Fibroblast of skin of abdomen (primary cell): ENCODE measurements at regions not wholly inside any gene's neighbourhood (a gene's known extent, or its start where the extent isn't known, plus 50 kb on each side); places are given as distances from the start of the nearest gene placed in this dataset.

ENCODE experiments used
- DNase-seq: peaks from one replicate; pipeline ENCODE4 v3.0.0-alpha.2; 2013

DNA sequence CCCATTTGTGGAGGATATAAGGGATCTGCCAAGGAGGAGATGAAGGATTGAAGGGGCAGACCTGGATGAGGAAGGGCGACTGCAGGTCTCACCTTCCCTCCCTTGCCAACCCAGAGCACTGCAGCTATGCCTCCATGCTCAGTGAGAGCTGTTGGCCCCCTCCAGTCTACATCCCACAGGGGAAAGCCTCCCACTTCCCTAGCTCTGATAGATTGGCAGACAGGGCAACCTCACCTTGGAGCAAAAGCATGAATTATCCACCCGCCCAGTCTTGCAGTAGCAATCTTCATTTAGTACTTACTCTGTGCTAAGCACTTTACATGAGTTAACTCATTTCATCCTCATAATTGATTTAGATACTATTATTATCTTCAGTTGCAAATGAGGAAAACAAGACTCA lies 70.4 kb upstream of the SMNDC1 start:
- no peak for DNase-seq

- DNase-seq, result no peak
Measured at GRCh38 chr10:110376021-110376766, 71.5 kb upstream of the SMNDC1 start.

- DNase-seq, result no peak
Measured at GRCh38 chr10:110376767-110377160, 72.0 kb upstream of the SMNDC1 start.

GRCh38 chr10:110378006-110378405 lies 73.3 kb upstream of the SMNDC1 start:
- DNase-seq, result no peak

DNA sequence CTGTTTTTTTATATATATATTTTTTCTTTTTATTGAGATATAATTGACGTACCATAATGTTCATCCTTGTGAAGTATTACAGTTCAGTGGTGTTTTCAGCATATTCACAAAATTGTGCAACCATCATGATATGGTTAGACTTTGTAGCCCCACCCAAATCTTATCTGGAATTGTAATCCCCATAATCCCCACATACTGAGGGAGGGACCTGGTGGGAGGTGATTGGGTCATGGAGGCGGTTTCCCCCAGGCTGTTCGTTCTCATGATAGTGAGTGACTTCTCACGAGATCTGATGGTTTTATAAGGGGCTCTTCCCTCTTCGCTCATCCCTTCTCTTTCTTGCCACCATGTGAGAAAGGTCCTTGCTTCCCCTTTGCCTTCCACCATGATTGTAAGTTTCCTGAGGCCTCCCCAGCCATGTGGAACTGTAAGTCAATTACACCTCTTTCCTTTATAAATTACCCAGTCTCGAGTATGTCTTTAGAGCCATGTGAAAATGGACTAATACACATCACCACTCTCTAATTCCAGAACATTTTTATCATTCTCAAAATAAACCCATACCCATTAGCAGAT lies 73.9 kb upstream of the SMNDC1 start:
- DNase-seq, result no peak

GRCh38 chr10:110379831-110380230 lies 75.1 kb upstream of the SMNDC1 start:
- DNase-seq, result no peak

DNA sequence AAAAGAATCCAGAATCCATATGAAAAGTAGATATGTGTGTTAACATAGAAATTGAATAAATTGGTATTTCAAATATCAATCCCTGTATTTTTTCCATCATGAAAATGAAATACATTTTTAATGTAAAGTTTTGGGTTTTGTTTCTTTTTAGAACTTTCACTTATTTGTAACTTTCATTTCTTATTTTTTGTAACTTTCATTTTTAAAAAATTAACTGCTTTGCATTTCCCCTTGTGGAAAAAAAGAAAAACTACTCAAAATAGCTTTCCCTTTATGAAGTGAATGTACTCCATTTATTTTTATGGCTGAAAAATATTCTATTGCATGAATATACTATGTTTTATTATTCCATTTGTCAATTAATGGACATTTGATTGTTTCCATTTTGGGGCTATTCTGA lies 75.6 kb upstream of the SMNDC1 start:
- DNase-seq, result no peak

DNA sequence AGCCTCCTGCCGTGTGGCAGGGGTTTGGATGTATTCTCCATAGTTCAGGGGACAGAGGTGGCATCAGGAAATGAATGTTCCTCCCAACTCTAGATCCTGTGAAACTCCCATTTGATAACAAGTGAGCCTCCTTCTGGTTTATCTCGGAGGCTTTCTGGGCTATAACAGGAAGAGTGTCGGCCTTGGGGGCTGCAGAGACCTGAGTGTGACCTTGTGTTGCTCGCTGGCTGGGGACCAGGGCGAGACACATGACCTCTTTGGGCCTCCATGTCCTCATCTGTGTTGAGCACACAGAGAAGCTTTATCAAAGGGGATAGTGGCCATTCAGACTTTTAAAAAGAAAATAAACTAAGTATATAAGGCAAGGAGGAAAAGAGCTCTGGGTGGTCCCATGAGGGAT lies 78.0 kb upstream of the SMNDC1 start:
- no peak for DNase-seq

DNA sequence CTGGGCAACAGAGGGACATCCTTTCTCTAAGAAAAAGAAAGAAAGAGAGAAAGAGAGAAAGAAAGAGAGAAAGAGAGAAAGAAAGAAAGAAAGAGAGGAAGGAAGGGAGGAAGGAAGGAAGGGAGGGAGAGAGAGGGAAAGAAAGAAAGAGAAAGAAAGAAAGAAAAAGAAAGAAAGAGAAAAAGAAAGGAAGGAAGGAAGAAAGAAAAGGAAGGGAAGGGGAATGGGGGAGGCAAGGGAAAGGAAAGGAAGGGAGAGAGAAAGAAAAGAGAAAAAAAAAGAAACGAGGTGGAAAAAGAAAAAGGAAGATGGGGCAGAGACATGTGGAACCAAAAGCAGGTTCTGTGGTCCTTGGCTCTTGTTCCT lies 82.9 kb upstream of the SMNDC1 start:
- DNase-seq, result no peak

- DNase-seq, result no peak
Measured at GRCh38 chr10:110387983-110388686, 83.4 kb upstream of the SMNDC1 start.

GRCh38 chr10:110388687-110389052 lies 84.0 kb upstream of the SMNDC1 start:
- DNase-seq, result no peak

DNA sequence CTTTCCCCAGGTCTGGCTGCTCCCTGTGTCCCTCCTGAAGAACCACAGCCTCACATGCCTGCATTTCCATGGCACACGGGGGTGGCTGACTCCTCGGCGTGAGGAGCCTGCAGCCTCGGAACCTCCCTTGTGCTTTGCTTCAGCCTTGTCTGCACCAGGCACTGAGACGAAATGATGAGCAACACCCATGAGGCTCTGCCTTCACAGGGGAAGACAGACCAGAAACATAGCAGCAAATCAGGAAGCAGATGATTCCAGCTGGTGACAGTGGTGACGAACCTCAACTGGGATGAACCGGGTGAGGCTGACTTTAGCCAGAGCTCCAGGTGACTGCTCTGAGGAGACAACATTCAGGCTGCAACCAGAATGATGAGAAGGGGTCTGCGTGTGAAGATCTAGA lies 84.5 kb upstream of the SMNDC1 start:
- no peak for DNase-seq

DNA sequence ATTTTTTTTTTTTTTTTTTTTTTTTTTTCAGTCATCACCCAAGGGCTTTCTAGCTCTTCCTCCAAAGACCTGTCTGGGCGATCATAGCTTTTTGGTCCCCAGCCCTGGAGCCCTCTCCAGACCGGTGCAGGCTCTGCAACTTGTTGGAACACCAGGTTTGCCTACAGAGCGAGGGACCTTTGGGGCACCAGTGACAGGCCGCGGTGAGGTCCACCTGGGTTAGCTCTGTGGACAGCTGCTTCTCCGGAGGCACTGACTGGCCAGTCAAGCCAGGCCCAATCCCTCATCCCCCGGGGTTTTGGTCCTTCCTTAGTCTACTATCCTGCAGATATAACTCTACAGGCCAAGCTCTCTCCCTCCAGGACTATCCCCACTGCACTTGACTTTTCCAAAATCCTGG lies 86.8 kb upstream of the SMNDC1 start:
- DNase-seq, result no peak

GRCh38 chr10:110392121-110392520 lies 87.4 kb upstream of the SMNDC1 start:
- DNase-seq, result no peak

DNA sequence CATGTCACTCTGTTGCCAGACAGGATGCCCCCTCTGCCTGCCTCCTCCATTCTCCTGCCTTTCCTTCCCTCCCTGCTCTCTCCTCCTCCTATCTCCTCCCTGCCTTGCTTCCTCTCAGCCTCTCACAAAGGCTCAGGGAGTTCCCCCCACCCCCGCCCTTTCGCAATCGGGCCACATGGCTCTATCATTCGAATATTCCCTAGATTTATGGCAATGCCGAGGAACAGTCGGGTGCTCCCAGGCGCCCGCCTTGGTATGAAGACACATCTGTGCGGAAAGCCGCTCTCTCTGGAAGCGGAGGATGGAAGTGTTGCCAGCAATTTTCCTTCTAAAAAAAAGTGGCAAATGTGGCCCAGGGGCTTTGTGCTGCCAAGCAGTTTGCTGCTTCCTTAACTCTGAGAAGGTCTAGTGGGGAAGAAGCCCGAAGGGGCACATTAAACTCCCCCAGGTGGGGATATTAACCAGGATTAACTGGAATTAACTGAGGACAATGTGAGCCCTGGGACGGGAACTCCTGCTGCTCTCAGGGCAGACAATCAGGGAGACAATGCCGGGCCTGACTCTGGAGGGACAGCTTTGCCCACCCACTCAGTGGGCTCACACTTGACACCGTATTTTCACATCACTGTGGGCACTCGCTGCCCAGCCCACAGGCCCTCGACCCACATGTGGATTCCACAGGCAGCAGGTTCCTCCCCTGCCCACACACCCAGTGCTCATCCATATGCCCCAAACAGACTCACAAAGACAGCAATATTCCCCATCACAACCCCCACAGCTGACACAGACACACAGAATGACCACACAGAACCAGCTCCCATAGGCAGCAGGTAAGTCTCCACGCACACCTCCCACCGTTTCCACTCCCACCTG lies 88.4 kb upstream of the SMNDC1 start:
- DNase-seq, result peak; percentile 89

DNA sequence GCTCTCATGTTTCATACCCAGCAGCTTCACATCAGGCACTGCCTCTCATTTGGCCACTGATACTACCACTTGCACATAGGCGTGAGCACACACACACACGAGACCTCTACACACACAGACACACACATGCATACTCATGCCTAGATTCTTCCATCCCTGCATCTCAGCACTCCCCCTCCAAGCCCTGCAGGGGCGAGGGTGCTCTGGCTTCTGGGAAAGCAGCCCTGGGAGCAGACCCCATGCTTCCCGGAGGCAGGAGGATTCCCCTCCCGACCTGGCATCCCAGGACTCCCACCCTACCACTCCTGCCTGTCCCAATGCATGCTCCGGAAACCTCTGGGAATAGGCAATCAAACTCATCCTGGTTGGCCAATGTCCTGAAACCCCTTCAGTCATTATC lies 89.1 kb upstream of the SMNDC1 start:
- DNase-seq, result no peak

DNA sequence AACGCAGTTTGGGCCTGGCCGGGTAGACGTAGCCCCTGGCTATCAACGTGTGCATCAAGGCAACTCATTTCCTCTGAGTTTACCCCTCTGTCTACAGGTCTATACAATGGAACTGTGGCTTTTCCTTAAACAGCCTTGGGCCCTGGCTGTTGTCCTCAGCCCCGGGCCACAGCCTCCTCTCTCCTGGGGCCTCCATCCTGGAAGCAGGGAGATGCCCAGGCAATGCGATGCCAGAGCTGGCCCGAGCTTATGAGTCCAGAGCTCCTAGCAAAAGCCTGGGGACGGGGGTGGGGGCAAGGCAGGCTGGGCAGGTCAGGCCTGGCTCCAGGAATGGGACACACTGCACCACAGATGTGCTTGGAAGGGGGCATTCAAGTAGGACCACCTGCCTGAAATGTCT lies 89.6 kb upstream of the SMNDC1 start:
- DNase-seq, result no peak

DNA sequence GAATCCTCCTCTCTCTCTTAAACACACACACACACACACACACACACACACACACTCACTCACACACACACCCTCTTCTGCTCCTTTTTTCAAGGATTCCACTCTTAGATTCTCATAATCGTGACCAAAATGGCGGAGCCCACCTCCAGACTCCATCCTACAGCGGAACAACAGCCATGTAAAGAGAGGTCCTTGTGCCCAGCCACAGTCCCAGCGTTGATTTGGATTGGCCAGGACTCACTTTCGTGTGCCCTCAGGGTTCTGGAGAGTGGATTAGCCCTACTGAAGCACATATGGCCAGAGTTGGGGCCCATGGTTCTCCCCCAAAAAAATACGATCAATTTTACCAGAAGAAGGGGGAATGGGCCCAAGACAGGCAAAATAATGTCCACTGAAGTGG lies 90.2 kb upstream of the SMNDC1 start:
- no peak for DNase-seq

DNA sequence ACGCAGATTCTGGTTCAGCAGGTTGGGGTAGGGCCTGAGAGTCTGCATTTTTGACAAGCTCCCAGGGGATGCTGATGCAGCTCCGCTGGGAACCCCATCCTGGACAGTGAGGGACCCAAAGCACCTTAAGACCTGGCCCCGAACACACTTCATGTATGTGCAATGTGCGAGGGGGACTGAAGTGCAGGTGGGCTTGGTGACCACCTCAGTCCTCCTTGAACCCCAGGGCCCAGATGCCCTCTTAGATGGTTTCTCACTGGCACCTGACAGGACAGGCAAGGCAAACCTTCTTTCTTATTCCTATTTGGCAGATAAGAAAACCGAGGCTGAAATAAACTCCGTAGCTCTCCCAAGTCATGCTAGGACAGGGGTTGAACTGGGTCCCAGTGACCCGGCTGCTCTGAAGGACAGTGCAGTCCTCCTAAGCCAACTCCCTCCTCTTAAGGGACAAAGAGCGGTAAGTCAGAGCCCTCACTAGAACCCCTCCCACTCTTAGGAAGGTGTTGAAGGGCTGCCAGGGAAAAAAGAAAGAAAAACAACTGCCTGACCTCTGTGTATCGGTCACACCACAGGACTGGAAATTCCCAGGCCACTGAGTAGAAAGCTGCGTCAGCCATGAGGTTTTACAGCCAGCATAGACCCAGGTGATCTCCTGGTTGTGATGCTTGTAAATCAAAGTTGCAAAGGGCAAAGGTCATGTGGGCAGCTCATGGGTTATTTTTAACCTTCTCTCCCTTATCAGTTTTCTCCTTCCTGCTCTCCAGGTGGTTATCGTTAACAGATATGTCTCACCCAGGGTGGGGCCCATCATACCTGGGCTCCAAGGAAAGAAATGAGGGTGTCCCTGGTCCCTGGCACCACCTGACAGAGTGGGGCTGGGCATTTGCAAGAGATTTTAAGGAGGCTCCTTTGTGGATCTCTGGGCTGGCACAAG lies 90.9 kb upstream of the SMNDC1 start:
- peak; percentile 39 for DNase-seq

- DNase-seq, result no peak
Measured at GRCh38 chr10:110396284-110396651, 91.5 kb upstream of the SMNDC1 start.

GRCh38 chr10:110397856-110398255 lies 93.1 kb upstream of the SMNDC1 start:
- DNase-seq, result no peak
